GM18951 (cell line): ENCODE measurements at regions not wholly inside any gene's neighbourhood (a gene's known extent, or its start where the extent isn't known, plus 50 kb on each side); places are given as distances from the start of the nearest gene placed in this dataset.
"Not testable (repeated sequence)": the region's sequence is repeated elsewhere in the genome, so short reads cannot be mapped to it uniquely, and the experiment has no call there.

Experiments
- POLR2A ChIP-seq: IDR thresholded peaks from 4 replicates; pipeline ENCODE4 v1.6.1; 2011; ENCODE audit warnings: mild to moderate bottlenecking; ENCODE audit not compliant: insufficient read length, insufficient read depth; ENCODE audit errors: extremely low read depth
- in situ Hi-C: fragments of 300-500 bp; cut with MboI; formaldehyde crosslinking; loops from one replicate; pipeline ENCODE4 v1.12.0; 2022; ENCODE audit warnings: low sequenced_read_pairs, mixed read lengths, inconsistent platforms; ENCODE audit not compliant: unreplicated experiment

- in situ Hi-C loops, result no loop called here
- TF ChIP-seq POLR2A, result no peak
Observed at GRCh38 chr5:40429258-40430100, 250.2 kb upstream of the PTGER4 start.

- in situ Hi-C loops, result no loop called here
- no peak for TF ChIP-seq POLR2A
Observed at GRCh38 chr5:40428815-40429214, 250.9 kb upstream of the PTGER4 start.

- in situ Hi-C loops, result no loop called here
- TF ChIP-seq POLR2A, result no peak
Observed at GRCh38 chr5:40428126-40428525, 251.6 kb upstream of the PTGER4 start.

- in situ Hi-C loops, result not testable (repeated sequence)
Observed at GRCh38 chr5:40417046-40417810, 262.5 kb upstream of the PTGER4 start.

GRCh38 chr5:40416588-40416987 lies 263.1 kb upstream of the PTGER4 start:
- in situ Hi-C loops, result no loop called here
- TF ChIP-seq POLR2A, result no peak

- TF ChIP-seq POLR2A, result no peak
- in situ Hi-C loops, result no loop called here
Observed at GRCh38 chr5:40416098-40416497, 263.6 kb upstream of the PTGER4 start.

GRCh38 chr5:40414922-40415321 lies 264.8 kb upstream of the PTGER4 start:
- in situ Hi-C loops, result no loop called here
- TF ChIP-seq POLR2A, result no peak

- TF ChIP-seq POLR2A, result no peak
- in situ Hi-C loops, result no loop called here
Observed at GRCh38 chr5:40413743-40414142, 266.0 kb upstream of the PTGER4 start.

GRCh38 chr5:40412771-40413170 lies 266.9 kb upstream of the PTGER4 start:
- in situ Hi-C loops, result no loop called here
- TF ChIP-seq POLR2A, result no peak

- TF ChIP-seq POLR2A, result no peak
- in situ Hi-C loops, result no loop called here
Observed at GRCh38 chr5:40410964-40411635, 268.6 kb upstream of the PTGER4 start.

GRCh38 chr5:40410231-40410861 lies 269.4 kb upstream of the PTGER4 start:
- in situ Hi-C loops, result no loop called here
- no peak for TF ChIP-seq POLR2A

GRCh38 chr5:40409601-40410000 lies 270.1 kb upstream of the PTGER4 start:
- no peak for TF ChIP-seq POLR2A
- in situ Hi-C loops, result no loop called here

GRCh38 chr5:40406741-40407211 lies 272.9 kb upstream of the PTGER4 start:
- in situ Hi-C loops, result no loop called here
- TF ChIP-seq POLR2A, result no peak
